GM08714 (cell line): ENCODE measurements at regions not wholly inside any gene's neighbourhood (a gene's known extent, or its start where the extent isn't known, plus 50 kb on each side); places are given as distances from the start of the nearest gene placed in this dataset.

Experiments
- H3K4me3 ChIP-seq: fragments of 200-500 bp; sonication (Bioruptor generic); 2 replicates; pipeline ENCODE4 v1.5.1; 2014; ENCODE audit warnings: mild to moderate bottlenecking, low read length, inconsistent platforms
- ZNF274 ChIP-seq: IDR thresholded peaks from 2 replicates; pipeline ENCODE4 v1.6.1; 2012; ENCODE audit warnings: mild to moderate bottlenecking, low read depth, low read length

GRCh38 chrX:9315086-9315485, 149.8 kb upstream of the TBL1X start:
- H3K4me3 ChIP-seq = no peak overlapping the region
- TF ChIP-seq ZNF274 = no peak

- no peak overlapping the region for H3K4me3 ChIP-seq
- TF ChIP-seq ZNF274 = no peak
Observed at GRCh38 chrX:9316096-9316495, 148.8 kb upstream of the TBL1X start.

- TF ChIP-seq ZNF274 = no peak
- H3K4me3 ChIP-seq = no peak overlapping the region
Observed at GRCh38 chrX:9317176-9317575, 147.7 kb upstream of the TBL1X start.

- no peak for TF ChIP-seq ZNF274
- no peak overlapping the region for H3K4me3 ChIP-seq
Observed at GRCh38 chrX:9318213-9318612, 146.6 kb upstream of the TBL1X start.

- no peak for TF ChIP-seq ZNF274
- no peak overlapping the region for H3K4me3 ChIP-seq
Observed at GRCh38 chrX:9318766-9319165, 146.1 kb upstream of the TBL1X start.

- H3K4me3 ChIP-seq = no peak overlapping the region
- no peak for TF ChIP-seq ZNF274
Observed at GRCh38 chrX:9320940-9321339, 143.9 kb upstream of the TBL1X start.

- no peak overlapping the region for H3K4me3 ChIP-seq
- no peak for TF ChIP-seq ZNF274
Observed at GRCh38 chrX:9324676-9325075, 140.2 kb upstream of the TBL1X start.

GRCh38 chrX:9326369-9326768, 138.5 kb upstream of the TBL1X start:
- H3K4me3 ChIP-seq = no peak overlapping the region
- TF ChIP-seq ZNF274 = no peak

- no peak for TF ChIP-seq ZNF274
- no peak overlapping the region for H3K4me3 ChIP-seq
Observed at GRCh38 chrX:9327086-9327746, 137.6 kb upstream of the TBL1X start.

- TF ChIP-seq ZNF274 = no peak
- no peak overlapping the region for H3K4me3 ChIP-seq
Observed at GRCh38 chrX:9327747-9328145, 137.1 kb upstream of the TBL1X start.

GRCh38 chrX:9329056-9329455, 135.8 kb upstream of the TBL1X start:
- no peak for TF ChIP-seq ZNF274
- no peak overlapping the region for H3K4me3 ChIP-seq

GRCh38 chrX:9330249-9330982, 134.4 kb upstream of the TBL1X start:
- no peak overlapping the region for H3K4me3 ChIP-seq
- no peak for TF ChIP-seq ZNF274

- TF ChIP-seq ZNF274 = no peak
- no peak overlapping the region for H3K4me3 ChIP-seq
Observed at GRCh38 chrX:9333873-9334560, 130.8 kb upstream of the TBL1X start.

- TF ChIP-seq ZNF274 = no peak
- no peak overlapping the region for H3K4me3 ChIP-seq
Observed at GRCh38 chrX:9335251-9335650, 129.6 kb upstream of the TBL1X start.

GRCh38 chrX:9336456-9336855, 128.4 kb upstream of the TBL1X start:
- TF ChIP-seq ZNF274 = no peak
- H3K4me3 ChIP-seq = no peak overlapping the region
